ENCODE measurements at regions not wholly inside any gene's neighbourhood (a gene's known extent, or its start where the extent isn't known, plus 50 kb on each side); places are given as distances from the start of the nearest gene placed in this dataset.

- DNase-seq = no peak
These were observed 379.5 kb upstream of the SULF2 start for GRCh38 chr20:48164566-48165400.

GRCh38 chr20:48164034-48164433 is 378.8 kb upstream of the SULF2 start:
- no peak for DNase-seq

GRCh38 chr20:48163505-48163904 is 378.2 kb upstream of the SULF2 start:
- no peak for DNase-seq

- no peak for DNase-seq
These were observed 377.3 kb upstream of the SULF2 start for GRCh38 chr20:48162621-48163020.

- no peak for DNase-seq
These were observed 374.1 kb upstream of the SULF2 start for GRCh38 chr20:48159145-48160008.

- no peak for DNase-seq
These were observed 372.7 kb upstream of the SULF2 start for GRCh38 chr20:48158014-48158413.

- DNase-seq = no peak
These were observed 371.8 kb upstream of the SULF2 start for GRCh38 chr20:48156951-48157700.

- no peak for DNase-seq
These were observed 371.2 kb upstream of the SULF2 start for GRCh38 chr20:48156521-48156920.

- DNase-seq = no peak
These were observed 370.0 kb upstream of the SULF2 start for GRCh38 chr20:48155268-48155667.

GRCh38 chr20:48154040-48154765 is 368.9 kb upstream of the SULF2 start:
- no peak for DNase-seq

- no peak for DNase-seq
These were observed 368.2 kb upstream of the SULF2 start for GRCh38 chr20:48153523-48153922.

- no peak for DNase-seq
These were observed 367.8 kb upstream of the SULF2 start for GRCh38 chr20:48153103-48153502.

- DNase-seq = no peak
These were observed 365.3 kb upstream of the SULF2 start for GRCh38 chr20:48150568-48150967.

GRCh38 chr20:48149902-48150301 is 364.6 kb upstream of the SULF2 start:
- no peak for DNase-seq

GRCh38 chr20:48148916-48149672 is 363.8 kb upstream of the SULF2 start:
- no peak for DNase-seq

GRCh38 chr20:48148020-48148419 is 362.7 kb upstream of the SULF2 start:
- DNase-seq = no peak

- DNase-seq = no peak
These were observed 362.0 kb upstream of the SULF2 start for GRCh38 chr20:48147311-48147710.

- DNase-seq = no peak
These were observed 361.6 kb upstream of the SULF2 start for GRCh38 chr20:48146877-48147276.

- DNase-seq = no peak
These were observed 361.0 kb upstream of the SULF2 start for GRCh38 chr20:48146308-48146707.

GRCh38 chr20:48143435-48144081 is 358.3 kb upstream of the SULF2 start:
- no peak for DNase-seq

GRCh38 chr20:48142516-48142773 is 357.2 kb upstream of the SULF2 start:
- DNase-seq = no peak
